ENCODE measurements at regions not wholly inside any gene's neighbourhood (a gene's known extent, or its start where the extent isn't known, plus 50 kb on each side); places are given as distances from the start of the nearest gene placed in this dataset.

- H3K9ac ChIP-seq (ENCODE audit: control insufficient read depth, insufficient read depth, low read length) = no peak overlapping the region
- TF ChIP-seq STAT1 (conservative IDR thresholded peaks at IDR 0.05) (no peak), STAT3 (IDR thresholded peaks at IDR 0.05; ENCODE audit: low read depth, low read length) (no peak), ZBED1 (IDR thresholded peaks at IDR 0.05; ENCODE audit: borderline replicate concordance) (no peak), NKRF (conservative IDR thresholded peaks at IDR 0.05) (no peak), HDGF (IDR thresholded peaks at IDR 0.05) (no peak), POLR2AphosphoS2 (IDR thresholded peaks at IDR 0.05; ENCODE audit: low read depth, low read length) (no peak), NRF1 (conservative IDR thresholded peaks at IDR 0.05; ENCODE audit: low read depth, low read length) (no peak), RBBP5 (conservative IDR thresholded peaks at IDR 0.05) (no peak), TCF12 (IDR thresholded peaks at IDR 0.05; ENCODE audit: low read depth, low read length) (no peak), GATAD2B (conservative IDR thresholded peaks at IDR 0.05; ENCODE audit: low read depth) (no peak), CREM (IDR thresholded peaks at IDR 0.05; ENCODE audit: low read depth) (no peak), CTCF (IDR thresholded peaks at IDR 0.05 in 2 of 3, conservative IDR thresholded peaks at IDR 0.05 in 1 of 3; ENCODE audit: control insufficient read depth in 2 of 3, extremely low read depth in 1 of 3, insufficient read depth in 1 of 3, low read depth in 3 of 3, low read length in 3 of 3) (no peak), PAX5 (IDR thresholded peaks at IDR 0.05; ENCODE audit: borderline replicate concordance, low read depth, low read length) (no peak)
- TF ChIP-seq, protein P1, sequence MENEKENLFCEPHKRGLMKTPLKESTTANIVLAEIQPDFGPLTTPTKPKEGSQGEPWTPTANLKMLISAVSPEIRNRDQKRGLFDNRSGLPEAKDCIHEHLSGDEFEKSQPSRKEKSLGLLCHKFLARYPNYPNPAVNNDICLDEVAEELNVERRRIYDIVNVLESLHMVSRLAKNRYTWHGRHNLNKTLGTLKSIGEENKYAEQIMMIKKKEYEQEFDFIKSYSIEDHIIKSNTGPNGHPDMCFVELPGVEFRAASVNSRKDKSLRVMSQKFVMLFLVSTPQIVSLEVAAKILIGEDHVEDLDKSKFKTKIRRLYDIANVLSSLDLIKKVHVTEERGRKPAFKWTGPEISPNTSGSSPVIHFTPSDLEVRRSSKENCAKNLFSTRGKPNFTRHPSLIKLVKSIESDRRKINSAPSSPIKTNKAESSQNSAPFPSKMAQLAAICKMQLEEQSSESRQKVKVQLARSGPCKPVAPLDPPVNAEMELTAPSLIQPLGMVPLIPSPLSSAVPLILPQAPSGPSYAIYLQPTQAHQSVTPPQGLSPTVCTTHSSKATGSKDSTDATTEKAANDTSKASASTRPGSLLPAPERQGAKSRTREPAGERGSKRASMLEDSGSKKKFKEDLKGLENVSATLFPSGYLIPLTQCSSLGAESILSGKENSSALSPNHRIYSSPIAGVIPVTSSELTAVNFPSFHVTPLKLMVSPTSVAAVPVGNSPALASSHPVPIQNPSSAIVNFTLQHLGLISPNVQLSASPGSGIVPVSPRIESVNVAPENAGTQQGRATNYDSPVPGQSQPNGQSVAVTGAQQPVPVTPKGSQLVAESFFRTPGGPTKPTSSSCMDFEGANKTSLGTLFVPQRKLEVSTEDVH (IDR thresholded peaks at IDR 0.05; ENCODE audit: low read depth, partially characterized antibody) = no peak
- no peak overlapping the region for H3K4me3 ChIP-seq
- H3K4me1 ChIP-seq (ENCODE audit: control insufficient read depth, insufficient read depth, low read length) = no peaks in the 10 kb centered on the region
- H4K20me1 ChIP-seq (ENCODE audit: control insufficient read depth, insufficient read depth) = no peaks in the 10 kb centered on the region
- no peaks in the 10 kb centered on the region for H3K36me3 ChIP-seq (ENCODE audit: control insufficient read depth in 2 of 2, insufficient read depth in 2 of 2, low read length in 1 of 2)
- DNase-seq (ENCODE audit: low read depth, low spot score) (no peak), ATAC-seq (no peak), FAIRE-seq (no peak)
- CTCF ChIA-PET = no interaction called here
- H3K27me3 ChIP-seq (replicated peaks in 1 of 2; ENCODE audit: control insufficient read depth in 2 of 2, insufficient read depth in 2 of 2, low read length in 1 of 2) = no peaks in the 10 kb centered on the region
- no peaks in the 10 kb centered on the region for H3K79me2 ChIP-seq (ENCODE audit: control insufficient read depth, insufficient read depth, low read length)
- no TSS peak for BruUV-seq (replicated peaks)
- RAD21 ChIA-PET (ENCODE audit: unreplicated experiment) = no interaction called here
- no peak overlapping the region for H3K4me2 ChIP-seq (ENCODE audit: control insufficient read depth, insufficient read depth)
- intact Hi-C loops (cut with micrococcal nuclease; ENCODE audit: unreplicated experiment) (no loop called here), in situ Hi-C loops (cut with MboI) (no loop called here)
- WGBS (ENCODE audit: insufficient coverage, insufficient replicate concordance, low lambda C conversion rate, missing lambda C conversion rate) = 3% methylated on average over 2 of the region's 2 CpGs
- POLR2A ChIA-PET = no interaction called here
- H3K27ac ChIP-seq (ENCODE audit: control insufficient read depth, insufficient read depth) = no peak overlapping the region
- H2AFZ ChIP-seq (ENCODE audit: control insufficient read depth, low read depth, low read length) = no peak overlapping the region
- H3K9me3 ChIP-seq (replicated peaks; ENCODE audit: control insufficient read depth, insufficient read depth, low read length) = no peaks in the 10 kb centered on the region
- SMC1A ChIA-PET (ENCODE audit: uncharacterized antibody, unreplicated experiment) = no interaction called here
Observed at GRCh38 chr10:9950070-9950469, 1067.6 kb upstream of the CELF2 start.
